Dedifferentiated amniotic fluid mesenchymal stem cell (primary cell): ENCODE measurements at regions not wholly inside any gene's neighbourhood (a gene's known extent, or its start where the extent isn't known, plus 50 kb on each side); places are given as distances from the start of the nearest gene placed in this dataset.
"Not testable (repeated sequence)": the region's sequence is repeated elsewhere in the genome, so short reads cannot be mapped to it uniquely, and the experiment has no call there.

ENCODE experiments used
- DNase-seq: peaks from one replicate; pipeline ENCODE4 v3.0.0-alpha.2; 2016; ENCODE audit errors: extremely low spot score

DNA sequence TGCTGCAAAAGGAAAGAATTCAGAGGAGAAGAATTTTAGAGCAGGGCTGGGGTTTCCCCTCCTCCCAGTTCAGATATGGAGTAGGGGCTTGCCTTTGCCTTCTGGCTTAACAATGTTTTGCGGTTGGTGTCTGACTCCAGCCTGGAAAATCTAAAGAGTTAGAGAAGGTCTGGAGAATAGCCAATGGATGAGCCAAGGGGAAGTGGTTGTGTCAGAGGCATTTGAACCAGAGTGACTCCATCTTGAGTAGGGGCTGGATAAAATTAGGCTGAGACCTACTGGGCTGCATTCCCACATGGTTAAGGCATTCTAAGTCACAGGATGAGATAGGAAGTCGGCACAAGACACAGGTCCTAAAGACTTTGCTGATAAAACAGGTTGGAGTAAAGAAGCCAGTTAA, 133.7 kb downstream of the DIRAS2 start:
- DNase-seq = no peak

DNA sequence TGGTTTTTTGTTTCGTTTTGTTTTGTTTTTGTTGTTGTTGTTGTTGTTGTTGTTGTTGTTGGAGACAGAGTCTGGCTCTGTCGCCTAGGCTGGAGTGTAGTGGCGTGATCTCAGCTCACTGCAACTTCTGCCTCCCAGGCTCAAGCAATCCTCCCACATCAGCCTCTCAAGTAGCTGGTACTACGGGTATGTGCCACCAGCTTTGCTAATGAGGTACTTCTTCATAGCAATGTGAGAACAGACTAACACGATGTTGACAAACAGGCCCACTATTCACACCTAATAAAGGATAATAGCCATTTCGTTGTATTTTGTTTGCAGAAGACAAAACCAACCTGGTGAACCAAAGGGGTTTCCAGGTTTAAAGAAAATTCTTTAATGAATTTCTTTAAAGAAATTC, 130.9 kb downstream of the DIRAS2 start:
- no peak for DNase-seq

DNA sequence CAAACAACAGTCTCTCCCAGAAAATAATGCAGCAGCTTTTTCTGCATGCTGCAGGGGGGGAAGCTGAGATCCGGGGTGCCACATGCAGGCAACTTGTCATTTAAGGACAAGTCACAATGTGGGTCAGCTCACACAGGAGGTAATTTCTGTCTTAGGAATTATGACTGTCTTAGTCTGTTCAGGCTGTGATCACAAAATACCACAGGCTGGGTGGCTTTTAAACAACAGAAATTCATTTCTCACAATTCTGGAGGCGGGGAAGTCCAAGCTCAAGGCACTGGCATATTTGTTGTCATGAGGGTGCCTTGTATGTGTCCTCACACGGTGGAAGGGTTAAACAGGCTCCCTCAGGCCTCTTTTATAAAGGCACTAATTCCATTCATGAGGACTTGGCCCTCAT, 127.7 kb downstream of the DIRAS2 start:
- no peak for DNase-seq

GRCh38 chr9:90515510-90515909, 127.1 kb downstream of the DIRAS2 start:
- no peak for DNase-seq

DNA sequence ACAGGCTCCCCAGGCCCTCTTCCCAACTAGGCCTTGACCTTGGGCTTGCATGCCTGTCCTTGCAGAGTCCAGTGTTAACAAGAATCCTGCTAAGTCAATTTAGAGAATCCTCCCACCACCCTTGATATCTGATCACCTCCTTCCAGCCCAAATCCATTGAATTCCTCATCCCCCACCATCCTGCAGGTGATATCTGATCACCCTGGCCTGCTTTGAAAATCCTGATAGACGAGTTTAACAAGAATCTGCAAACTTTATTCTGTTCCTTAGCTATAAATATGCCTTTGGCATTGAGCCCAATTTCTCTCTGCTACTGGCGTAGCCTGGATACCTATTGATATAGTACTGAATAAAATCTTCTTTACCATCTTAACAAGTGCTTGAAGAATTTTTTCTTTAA, 125.5 kb downstream of the DIRAS2 start:
- DNase-seq = no peak

DNA sequence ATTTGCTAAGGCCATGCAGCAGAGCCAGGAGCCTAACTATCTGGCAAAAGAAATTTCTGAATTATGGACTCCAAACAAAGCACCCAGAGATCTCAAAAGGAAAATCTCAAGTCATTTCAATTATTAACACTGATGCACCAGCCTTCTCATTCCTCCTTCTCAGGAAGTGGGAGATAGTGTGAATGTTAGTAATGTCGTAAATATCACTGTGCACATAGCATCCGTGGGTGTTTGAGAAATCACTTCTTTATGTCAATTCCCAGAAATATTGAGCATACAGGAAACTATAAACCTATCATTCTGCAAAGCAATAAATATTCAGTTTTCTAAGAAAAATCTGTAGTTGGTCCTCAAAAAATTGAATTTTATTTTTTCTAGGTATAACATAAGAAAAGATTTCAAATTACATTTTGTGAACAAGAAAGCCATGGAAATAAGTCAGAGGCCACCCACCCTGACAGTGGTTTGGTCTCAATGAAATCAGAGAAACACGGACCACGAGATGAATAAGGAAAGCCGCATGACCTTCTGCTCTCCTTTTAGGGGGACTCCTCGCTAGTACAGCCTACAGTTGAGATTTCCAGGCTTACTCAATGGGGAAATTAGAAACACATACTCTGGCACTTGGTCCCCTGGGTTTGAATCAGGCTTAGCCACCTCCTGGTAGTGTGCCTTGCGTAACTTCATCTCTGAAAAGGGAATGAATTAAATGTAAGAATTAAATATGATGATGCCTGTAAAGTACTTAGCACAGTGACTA, 120.6 kb downstream of the DIRAS2 start:
- no peak for DNase-seq

DNA sequence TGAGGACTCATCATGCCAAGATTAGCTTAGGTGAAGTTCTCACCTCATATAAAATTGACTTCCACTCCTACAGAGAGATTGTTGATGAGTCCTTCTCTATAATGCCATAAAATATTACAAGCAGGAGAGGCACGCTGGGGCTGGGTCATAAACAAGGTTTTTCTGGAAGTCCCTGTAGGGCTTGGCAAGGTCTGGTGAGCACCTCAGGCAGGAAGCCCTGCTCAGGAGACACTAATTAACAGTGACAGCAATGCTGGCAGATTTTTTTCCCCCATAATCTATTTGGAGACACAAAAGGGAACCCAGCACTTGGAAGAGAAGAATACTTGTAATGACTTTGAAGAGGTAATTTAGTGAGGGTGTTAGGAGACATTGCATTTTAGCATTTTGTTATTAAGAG, 118.7 kb downstream of the DIRAS2 start:
- no peak for DNase-seq

DNA sequence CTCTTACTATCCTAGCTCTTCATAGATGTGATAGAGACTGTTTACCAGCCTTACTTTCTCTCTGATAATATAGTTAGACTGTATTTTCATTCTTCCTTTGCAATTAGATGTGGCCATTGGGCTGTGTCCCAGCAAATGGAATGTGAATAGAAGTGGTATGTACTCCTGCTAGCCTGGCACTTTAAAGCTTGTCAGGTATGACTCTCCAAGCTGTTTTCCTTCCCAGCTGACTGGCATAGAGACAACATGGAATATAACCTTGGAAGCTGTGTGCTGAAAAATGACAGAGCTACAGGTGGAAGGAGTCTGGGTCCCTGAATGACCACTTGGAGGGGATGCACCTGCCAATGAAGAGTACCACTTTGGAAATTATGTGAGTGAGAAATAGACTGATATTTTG, 116.2 kb downstream of the DIRAS2 start:
- DNase-seq = no peak

DNA sequence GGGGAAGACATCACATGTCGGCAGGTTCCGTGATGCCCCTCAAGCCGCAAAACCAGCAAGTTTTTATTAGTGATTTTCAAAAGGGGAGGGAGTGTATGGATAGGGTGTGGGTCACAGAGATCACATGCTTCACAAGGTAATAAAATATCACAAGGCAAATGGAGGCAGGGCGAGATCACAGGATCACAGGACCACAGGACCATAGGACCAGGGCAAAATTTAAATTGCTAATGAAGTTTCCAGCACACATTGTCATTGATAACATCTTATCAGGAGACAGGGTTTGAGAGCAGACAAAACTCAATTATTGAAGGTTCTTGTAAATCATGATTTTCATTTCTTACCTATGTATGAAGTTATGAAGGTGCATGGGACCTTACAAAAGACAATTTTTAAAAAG, 106.5 kb downstream of the DIRAS2 start:
- not testable (repeated sequence) for DNase-seq

- no peak for DNase-seq
Observed at GRCh38 chr9:90538566-90538965, 104.1 kb downstream of the DIRAS2 start.

- no peak for DNase-seq
Observed at GRCh38 chr9:90539286-90539685, 103.3 kb downstream of the DIRAS2 start.

GRCh38 chr9:90540734-90541133, 101.9 kb downstream of the DIRAS2 start:
- DNase-seq = no peak

- DNase-seq = no peak
Observed at GRCh38 chr9:90544488-90544887, 98.1 kb downstream of the DIRAS2 start.

GRCh38 chr9:90546200-90546599, 96.4 kb downstream of the DIRAS2 start:
- no peak for DNase-seq

DNA sequence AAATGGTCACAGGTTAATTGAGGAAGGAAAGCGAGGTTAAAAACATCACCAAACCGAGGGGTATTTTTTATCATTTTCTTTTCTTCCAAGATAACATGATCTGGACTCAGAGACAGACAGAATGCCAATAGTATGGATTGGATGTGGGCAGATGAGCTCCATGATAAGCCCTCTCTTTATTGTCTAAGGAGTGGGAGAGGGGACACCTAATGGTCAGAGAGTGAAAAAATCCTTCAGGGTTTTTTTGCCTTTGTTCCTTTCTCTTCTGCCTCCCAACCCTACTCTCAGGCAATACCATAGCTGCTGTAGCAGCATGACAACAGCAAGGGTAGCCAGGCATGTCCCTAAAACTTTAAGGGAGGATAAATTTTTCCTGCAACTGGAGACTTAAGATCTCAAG, 94.7 kb downstream of the DIRAS2 start:
- DNase-seq = no peak

- DNase-seq = no peak
Observed at GRCh38 chr9:90552317-90552716, 90.3 kb downstream of the DIRAS2 start.

GRCh38 chr9:90555351-90556057, 87.1 kb downstream of the DIRAS2 start:
- no peak for DNase-seq

GRCh38 chr9:90556897-90557675, 85.5 kb downstream of the DIRAS2 start:
- no peak for DNase-seq

GRCh38 chr9:90559075-90560073, 83.2 kb downstream of the DIRAS2 start:
- DNase-seq = no peak
